Glutamatergic neuron (in vitro differentiated cells): ENCODE measurements at regions not wholly inside any gene's neighbourhood (a gene's known extent, or its start where the extent isn't known, plus 50 kb on each side); places are given as distances from the start of the nearest gene placed in this dataset.

ENCODE experiments used
- DNase-seq: peaks from one replicate; pipeline ENCODE4 v3.0.0; 2022
- H3K27ac Mint-ChIP-seq: one replicate; pipeline ENCODE4 v1.8.0; 2020; ENCODE audit warnings: mild to moderate bottlenecking, mixed read lengths, inconsistent platforms; ENCODE audit not compliant: unreplicated experiment
- H3K27me3 Mint-ChIP-seq: one replicate; pipeline ENCODE4 v1.8.0; 2020; ENCODE audit warnings: mild to moderate bottlenecking, moderate library complexity, mixed read lengths, inconsistent platforms; ENCODE audit not compliant: unreplicated experiment
- H3K36me3 Mint-ChIP-seq: one replicate; pipeline ENCODE4 v1.8.0; 2020; ENCODE audit warnings: mild to moderate bottlenecking, mixed read lengths, inconsistent platforms; ENCODE audit not compliant: unreplicated experiment
- H3K4me1 Mint-ChIP-seq: one replicate; pipeline ENCODE4 v1.8.0; 2020; ENCODE audit warnings: mild to moderate bottlenecking, low read depth, mixed read lengths, inconsistent platforms; ENCODE audit not compliant: unreplicated experiment
- H3K4me3 Mint-ChIP-seq: one replicate; pipeline ENCODE4 v1.8.0; 2020; ENCODE audit warnings: mild to moderate bottlenecking, mixed read lengths, inconsistent platforms; ENCODE audit not compliant: unreplicated experiment
- H3K9me3 Mint-ChIP-seq: one replicate; pipeline ENCODE4 v1.8.0; 2020; ENCODE audit warnings: mild to moderate bottlenecking, moderate library complexity, mixed read lengths, inconsistent platforms; ENCODE audit not compliant: unreplicated experiment
- TF ChIP-seq, protein P1 (sequence below): fragments of 200-600 bp; sonication (generic); IDR thresholded peaks from one replicate; pipeline ENCODE4 v1.5.0; 2021; ENCODE audit not compliant: partially characterized antibody, unreplicated experiment

DNA sequence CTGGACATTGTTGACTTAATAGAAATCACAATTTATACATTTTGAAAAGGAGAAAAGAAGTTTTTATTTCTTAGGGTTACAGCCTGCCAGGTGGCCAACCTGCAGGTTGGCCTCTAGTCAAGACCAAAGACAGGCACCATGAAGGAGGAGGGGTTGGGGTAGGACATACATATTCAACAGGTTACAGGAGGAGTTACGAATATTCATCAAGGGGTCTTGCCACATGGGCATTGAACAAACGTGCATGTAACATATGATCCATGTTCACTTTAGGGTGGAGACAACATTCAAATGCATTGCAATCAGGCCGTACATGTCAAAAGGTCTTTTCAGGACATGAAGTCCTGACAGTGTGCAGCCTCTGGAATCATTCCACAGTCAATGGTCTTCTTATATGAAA is 246.2 kb upstream of the AKR1E2 start:
- H3K4me3 Mint-ChIP-seq, result no peak overlapping the region
- no peak overlapping the region for H3K27ac Mint-ChIP-seq
- H3K9me3 Mint-ChIP-seq, result peaks cover 2% of the 10 kb centered on the region
- DNase-seq, result no peak
- TF ChIP-seq, protein P1, sequence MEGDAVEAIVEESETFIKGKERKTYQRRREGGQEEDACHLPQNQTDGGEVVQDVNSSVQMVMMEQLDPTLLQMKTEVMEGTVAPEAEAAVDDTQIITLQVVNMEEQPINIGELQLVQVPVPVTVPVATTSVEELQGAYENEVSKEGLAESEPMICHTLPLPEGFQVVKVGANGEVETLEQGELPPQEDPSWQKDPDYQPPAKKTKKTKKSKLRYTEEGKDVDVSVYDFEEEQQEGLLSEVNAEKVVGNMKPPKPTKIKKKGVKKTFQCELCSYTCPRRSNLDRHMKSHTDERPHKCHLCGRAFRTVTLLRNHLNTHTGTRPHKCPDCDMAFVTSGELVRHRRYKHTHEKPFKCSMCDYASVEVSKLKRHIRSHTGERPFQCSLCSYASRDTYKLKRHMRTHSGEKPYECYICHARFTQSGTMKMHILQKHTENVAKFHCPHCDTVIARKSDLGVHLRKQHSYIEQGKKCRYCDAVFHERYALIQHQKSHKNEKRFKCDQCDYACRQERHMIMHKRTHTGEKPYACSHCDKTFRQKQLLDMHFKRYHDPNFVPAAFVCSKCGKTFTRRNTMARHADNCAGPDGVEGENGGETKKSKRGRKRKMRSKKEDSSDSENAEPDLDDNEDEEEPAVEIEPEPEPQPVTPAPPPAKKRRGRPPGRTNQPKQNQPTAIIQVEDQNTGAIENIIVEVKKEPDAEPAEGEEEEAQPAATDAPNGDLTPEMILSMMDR, result no peak
- no peaks in the 10 kb centered on the region for H3K27me3 Mint-ChIP-seq
- no peaks in the 10 kb centered on the region for H3K36me3 Mint-ChIP-seq
- H3K4me1 Mint-ChIP-seq, result peaks cover 2% of the 10 kb centered on the region

DNA sequence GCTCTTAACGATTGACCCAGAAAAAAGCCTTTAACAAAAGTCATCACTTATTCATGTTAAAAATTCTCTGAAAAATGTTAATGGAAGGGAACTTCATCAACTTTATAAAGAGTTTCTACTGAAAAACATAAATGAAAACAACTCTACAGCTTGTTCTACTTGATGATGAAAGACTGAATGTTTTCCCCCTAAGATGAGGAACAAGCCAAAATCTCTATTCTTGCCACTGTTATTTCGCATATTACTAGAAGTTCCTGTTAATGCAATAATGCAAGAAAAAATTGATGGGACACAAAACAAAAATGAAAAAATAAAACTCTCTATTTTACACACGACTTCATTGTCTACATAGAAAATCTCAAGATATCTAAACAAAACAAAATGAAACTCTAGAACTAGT is 249.8 kb upstream of the AKR1E2 start:
- Mint-ChIP-seq H3K27ac (no peak overlapping the region), H3K27me3 (no peaks in the 10 kb centered on the region), H3K36me3 (no peaks in the 10 kb centered on the region), H3K9me3 (no peaks in the 10 kb centered on the region), H3K4me1 (no peaks in the 10 kb centered on the region), H3K4me3 (no peak overlapping the region)
- TF ChIP-seq, protein P1, result no peak
- DNase-seq, result no peak

GRCh38 chr10:4569151-4569550 is 256.9 kb upstream of the AKR1E2 start:
- H3K27ac Mint-ChIP-seq, result no peak overlapping the region
- DNase-seq, result no peak
- TF ChIP-seq, protein P1, result no peak
- H3K36me3 Mint-ChIP-seq, result no peaks in the 10 kb centered on the region
- no peaks in the 10 kb centered on the region for H3K9me3 Mint-ChIP-seq
- no peaks in the 10 kb centered on the region for H3K27me3 Mint-ChIP-seq
- no peak overlapping the region for H3K4me3 Mint-ChIP-seq
- H3K4me1 Mint-ChIP-seq, result peaks cover 6% of the 10 kb centered on the region

DNA sequence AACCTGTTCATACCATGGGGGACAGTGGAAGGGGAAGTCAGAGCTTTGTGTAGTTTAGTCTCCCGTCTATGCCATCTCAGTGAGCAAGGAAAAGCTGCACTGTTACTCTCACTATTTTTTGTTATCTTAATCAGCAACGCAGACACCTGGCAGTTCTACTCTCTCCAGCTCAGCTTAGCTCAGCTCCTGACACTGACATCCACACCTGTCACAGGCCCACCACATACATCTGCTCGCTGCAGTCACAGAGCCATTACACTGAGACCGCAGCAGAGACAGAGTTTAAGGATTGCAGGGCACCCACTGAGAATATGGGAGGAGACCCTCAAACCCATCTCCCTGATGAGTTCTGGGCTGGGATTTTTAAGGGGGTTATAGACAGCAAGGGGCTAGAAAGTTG is 257.3 kb upstream of the AKR1E2 start:
- TF ChIP-seq, protein P1, result no peak
- Mint-ChIP-seq H3K9me3 (no peaks in the 10 kb centered on the region), H3K36me3 (no peaks in the 10 kb centered on the region), H3K27ac (no peak overlapping the region), H3K4me3 (no peak overlapping the region), H3K27me3 (no peaks in the 10 kb centered on the region), H3K4me1 (peaks cover 6% of the 10 kb centered on the region)
- DNase-seq, result no peak

DNA sequence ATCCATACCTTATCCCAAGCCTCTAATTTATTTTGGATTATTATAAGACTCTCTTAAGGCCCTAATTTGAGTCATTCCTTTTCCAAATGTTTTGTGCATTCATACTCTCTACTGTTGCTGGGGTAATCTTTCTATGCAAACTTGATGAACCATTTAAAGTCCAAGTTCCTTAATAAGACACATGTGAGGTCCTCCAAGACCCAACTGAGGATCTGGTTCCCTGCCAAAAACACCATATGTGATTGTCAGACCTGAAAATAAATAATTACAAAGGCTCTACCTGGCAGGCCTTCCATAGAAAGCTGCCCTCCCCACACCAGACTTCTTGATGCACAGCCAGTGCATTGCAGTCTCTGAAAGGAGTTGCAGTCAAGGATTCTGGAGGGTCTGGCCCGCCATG is 257.9 kb upstream of the AKR1E2 start:
- Mint-ChIP-seq H3K4me1 (peaks cover 6% of the 10 kb centered on the region), H3K27me3 (no peaks in the 10 kb centered on the region), H3K4me3 (no peak overlapping the region), H3K9me3 (no peaks in the 10 kb centered on the region), H3K36me3 (no peaks in the 10 kb centered on the region), H3K27ac (no peak overlapping the region)
- no peak for DNase-seq
- TF ChIP-seq, protein P1, result no peak
